GM21447 (cell line): ENCODE measurements at regions not wholly inside any gene's neighbourhood (a gene's known extent, or its start where the extent isn't known, plus 50 kb on each side); places are given as distances from the start of the nearest gene placed in this dataset.

ENCODE experiments used
- ATAC-seq: cut with Tn5 transposase; IDR thresholded peaks from one replicate; pipeline ENCODE4 v1.9.1; 2021; ENCODE audit not compliant: unreplicated experiment

DNA sequence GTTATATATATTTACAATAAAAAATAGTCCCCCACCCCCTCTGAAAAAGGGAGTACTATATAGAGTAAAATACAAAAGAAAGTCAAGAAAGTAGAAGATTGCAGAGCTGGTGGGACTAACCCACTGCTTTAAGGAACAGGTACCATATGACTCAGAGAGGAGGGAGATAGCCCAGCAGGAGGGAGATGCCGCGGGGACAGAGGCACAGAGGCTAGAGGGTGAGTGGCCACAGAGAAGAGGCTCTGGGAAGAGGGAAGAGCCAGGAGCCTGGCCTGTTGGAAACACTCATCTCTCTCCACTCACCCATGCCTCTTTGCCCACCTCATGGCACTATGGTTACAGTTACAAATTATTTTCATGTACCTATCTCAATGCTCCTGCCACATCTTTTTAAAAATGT is 53.6 kb upstream of the LYVE1 start:
- no peak for ATAC-seq

DNA sequence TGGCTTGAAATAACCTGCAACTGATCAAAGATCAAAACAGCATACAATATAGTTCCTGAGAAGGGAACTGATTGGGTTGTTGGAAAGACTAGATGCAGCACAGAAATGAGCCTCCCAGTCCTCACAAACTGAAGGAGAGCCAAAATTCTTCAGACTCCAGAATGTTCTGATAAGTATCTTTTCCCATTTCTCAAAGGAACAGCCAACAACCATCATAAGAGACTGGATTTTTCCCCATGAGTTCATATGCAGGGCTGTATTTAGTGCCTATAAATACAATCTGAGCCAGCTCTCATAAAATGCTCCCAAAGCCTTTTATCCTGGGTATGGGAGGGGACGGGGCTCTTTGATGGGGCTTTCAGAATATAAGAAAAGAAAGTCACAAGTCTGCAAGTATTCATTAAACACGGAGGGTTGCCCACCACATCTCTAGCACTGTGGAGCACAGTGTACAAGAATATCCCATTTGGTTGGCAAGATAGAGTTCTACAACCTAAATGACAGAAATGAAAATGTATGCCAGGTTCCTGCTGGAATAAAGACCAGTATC is 50.7 kb upstream of the LYVE1 start:
- no peak for ATAC-seq

DNA sequence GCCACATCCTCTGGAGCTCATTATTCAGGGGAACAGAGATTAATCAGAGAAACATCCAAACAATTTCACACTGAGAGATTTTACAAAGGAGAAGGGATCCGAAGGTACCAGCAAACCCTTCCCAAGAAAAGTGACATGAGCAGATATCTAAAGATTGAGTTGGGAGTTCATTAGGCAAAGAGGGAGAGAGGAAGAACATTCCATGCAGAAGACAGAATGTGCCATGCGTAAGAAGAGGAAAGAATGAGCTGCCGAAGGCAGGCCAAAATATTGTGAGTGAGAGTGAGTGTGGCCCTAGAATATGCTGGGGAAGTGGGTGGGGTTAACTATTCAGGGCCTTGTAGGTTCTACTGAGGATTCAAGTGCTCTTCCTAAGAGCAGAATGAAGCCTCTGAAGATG is 50.0 kb upstream of the LYVE1 start:
- ATAC-seq = no peak
